ENCODE measurements at regions not wholly inside any gene's neighbourhood (a gene's known extent, or its start where the extent isn't known, plus 50 kb on each side); places are given as distances from the start of the nearest gene placed in this dataset.

DNA sequence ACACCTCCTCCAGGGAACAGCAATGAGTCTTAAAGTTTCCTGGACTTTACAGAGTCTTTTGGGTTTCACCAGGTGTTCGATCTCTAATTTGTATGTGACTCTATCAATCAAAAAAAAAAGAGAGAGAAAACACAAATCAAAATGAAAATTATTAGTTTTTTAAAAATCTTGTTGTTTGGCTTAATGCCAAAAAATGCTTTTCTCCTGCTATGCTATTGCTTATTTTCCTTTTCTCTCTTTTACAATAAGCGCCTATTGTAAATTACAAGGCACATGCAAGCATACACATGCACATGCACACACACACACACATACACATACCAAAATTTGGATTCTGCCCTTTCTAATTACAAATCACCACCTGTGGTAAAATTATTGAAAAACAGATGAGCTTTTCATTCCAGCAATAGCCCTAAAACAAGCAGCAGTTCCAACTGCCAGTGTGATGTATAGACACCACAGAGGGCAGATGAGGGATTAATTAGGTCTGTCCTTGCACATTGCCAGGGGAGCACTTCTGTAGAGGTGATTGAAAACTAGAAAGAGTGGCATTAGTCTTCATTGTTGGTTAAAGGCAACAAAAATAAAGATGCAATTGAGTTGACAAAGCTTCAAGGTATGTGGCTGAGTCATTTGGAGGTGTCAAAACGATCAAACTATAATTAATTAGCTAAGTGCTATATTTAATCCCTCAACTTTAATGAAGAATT is 631.7 kb downstream of the TFAP2B start:
- Histone ChIP-seq H3F3A (replicated peaks; ENCODE audit: low read depth) (no peaks in the 10 kb centered on the region), H3K27ac (ENCODE audit: low read depth) (no peak overlapping the region), H3K4me1 (ENCODE audit: insufficient read depth) (no peaks in the 10 kb centered on the region), H2AFZ (no peak overlapping the region), H4K20me1 (replicated peaks; ENCODE audit: insufficient read depth) (no peaks in the 10 kb centered on the region), H3K36me3 (ENCODE audit: insufficient read depth) (no peaks in the 10 kb centered on the region), H3K79me2 (replicated peaks; ENCODE audit: insufficient read depth) (no peaks in the 10 kb centered on the region), H3K4me3 (no peak overlapping the region), H3K9me2 (ENCODE audit: insufficient read depth) (peaks cover 2% of the 10 kb centered on the region; the same call in 1 of the 2 replicates), H3K4me2 (no peak overlapping the region), H3K27me3 (ENCODE audit: insufficient read depth) (no peaks in the 10 kb centered on the region)
- Mint-ChIP-seq H3K4me3 (no peak overlapping the region), H3K27me3 (ENCODE audit: insufficient read depth, low read depth, poor library complexity) (no peaks in the 10 kb centered on the region), H3K36me3 (ENCODE audit: low read depth) (no peaks in the 10 kb centered on the region), H3K27ac (no peak overlapping the region), H3K9me3 (no peaks in the 10 kb centered on the region; the same call in 2 of the 3 replicates), H3K4me1 (peaks cover 9% of the 10 kb centered on the region; the same call in 2 of the 3 replicates)
- no peak for DNase-seq (ENCODE audit: low spot score)
- no peak for TF ChIP-seq ZNF331 (CRISPR knock-in tag; IDR thresholded peaks at IDR 0.05; ENCODE audit: low read depth)
- TF ChIP-seq EZH2 (IDR thresholded peaks at IDR 0.05; ENCODE audit: low read depth, unreplicated experiment) = no peak
- no peak for TF ChIP-seq POLR2AphosphoS5 (IDR thresholded peaks at IDR 0.05; ENCODE audit: low read depth)
- TF ChIP-seq CTCF (conservative IDR thresholded peaks at IDR 0.05; ENCODE audit: low read depth in 2 of 2) = no peak
- no peak for TF ChIP-seq EZH2phosphoT487 (IDR thresholded peaks at IDR 0.05; ENCODE audit: unreplicated experiment)
- TF ChIP-seq STAT1 (IDR thresholded peaks at IDR 0.05; ENCODE audit: unreplicated experiment) = no peak
- no peak for TF ChIP-seq CREB1 (CRISPR knock-in tag; IDR thresholded peaks at IDR 0.05; ENCODE audit: low read depth)
- no peak for TF ChIP-seq ZNF462 (CRISPR knock-in tag; IDR thresholded peaks at IDR 0.05)
- TF ChIP-seq, protein P1, sequence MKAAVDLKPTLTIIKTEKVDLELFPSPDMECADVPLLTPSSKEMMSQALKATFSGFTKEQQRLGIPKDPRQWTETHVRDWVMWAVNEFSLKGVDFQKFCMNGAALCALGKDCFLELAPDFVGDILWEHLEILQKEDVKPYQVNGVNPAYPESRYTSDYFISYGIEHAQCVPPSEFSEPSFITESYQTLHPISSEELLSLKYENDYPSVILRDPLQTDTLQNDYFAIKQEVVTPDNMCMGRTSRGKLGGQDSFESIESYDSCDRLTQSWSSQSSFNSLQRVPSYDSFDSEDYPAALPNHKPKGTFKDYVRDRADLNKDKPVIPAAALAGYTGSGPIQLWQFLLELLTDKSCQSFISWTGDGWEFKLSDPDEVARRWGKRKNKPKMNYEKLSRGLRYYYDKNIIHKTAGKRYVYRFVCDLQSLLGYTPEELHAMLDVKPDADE (IDR thresholded peaks at IDR 0.05) = no peak
- no peak for TF ChIP-seq JUNB (IDR thresholded peaks at IDR 0.05; ENCODE audit: unreplicated experiment)
- TF ChIP-seq, protein P2, sequence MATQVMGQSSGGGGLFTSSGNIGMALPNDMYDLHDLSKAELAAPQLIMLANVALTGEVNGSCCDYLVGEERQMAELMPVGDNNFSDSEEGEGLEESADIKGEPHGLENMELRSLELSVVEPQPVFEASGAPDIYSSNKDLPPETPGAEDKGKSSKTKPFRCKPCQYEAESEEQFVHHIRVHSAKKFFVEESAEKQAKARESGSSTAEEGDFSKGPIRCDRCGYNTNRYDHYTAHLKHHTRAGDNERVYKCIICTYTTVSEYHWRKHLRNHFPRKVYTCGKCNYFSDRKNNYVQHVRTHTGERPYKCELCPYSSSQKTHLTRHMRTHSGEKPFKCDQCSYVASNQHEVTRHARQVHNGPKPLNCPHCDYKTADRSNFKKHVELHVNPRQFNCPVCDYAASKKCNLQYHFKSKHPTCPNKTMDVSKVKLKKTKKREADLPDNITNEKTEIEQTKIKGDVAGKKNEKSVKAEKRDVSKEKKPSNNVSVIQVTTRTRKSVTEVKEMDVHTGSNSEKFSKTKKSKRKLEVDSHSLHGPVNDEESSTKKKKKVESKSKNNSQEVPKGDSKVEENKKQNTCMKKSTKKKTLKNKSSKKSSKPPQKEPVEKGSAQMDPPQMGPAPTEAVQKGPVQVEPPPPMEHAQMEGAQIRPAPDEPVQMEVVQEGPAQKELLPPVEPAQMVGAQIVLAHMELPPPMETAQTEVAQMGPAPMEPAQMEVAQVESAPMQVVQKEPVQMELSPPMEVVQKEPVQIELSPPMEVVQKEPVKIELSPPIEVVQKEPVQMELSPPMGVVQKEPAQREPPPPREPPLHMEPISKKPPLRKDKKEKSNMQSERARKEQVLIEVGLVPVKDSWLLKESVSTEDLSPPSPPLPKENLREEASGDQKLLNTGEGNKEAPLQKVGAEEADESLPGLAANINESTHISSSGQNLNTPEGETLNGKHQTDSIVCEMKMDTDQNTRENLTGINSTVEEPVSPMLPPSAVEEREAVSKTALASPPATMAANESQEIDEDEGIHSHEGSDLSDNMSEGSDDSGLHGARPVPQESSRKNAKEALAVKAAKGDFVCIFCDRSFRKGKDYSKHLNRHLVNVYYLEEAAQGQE (IDR thresholded peaks at IDR 0.05; ENCODE audit: unreplicated experiment) = no peak
- TF ChIP-seq NANOG (IDR thresholded peaks at IDR 0.05; ENCODE audit: borderline replicate concordance) = no peak
- TF ChIP-seq ZNF114 (CRISPR knock-in tag; IDR thresholded peaks at IDR 0.05) = no peak
- ATAC-seq = peak; percentile 31; the same call in 1 of the 3 replicates
